KMS-11 (cell line): ENCODE measurements at regions not wholly inside any gene's neighbourhood (a gene's known extent, or its start where the extent isn't known, plus 50 kb on each side); places are given as distances from the start of the nearest gene placed in this dataset.
A peak's percentile ranks its signal among the peaks of the same experiment; 100 is the strongest.

Source experiments
- H2AFZ ChIP-seq: fragments of 200-600 bp; sonication (generic); 2 replicates; pipeline ENCODE4 v1.6.1; 2016; ENCODE audit warnings: antibody characterized with exemption, mixed run types, low read depth
- H3K27ac ChIP-seq: fragments of 200-600 bp; sonication (generic); 2 replicates; pipeline ENCODE4 v1.6.1; 2016; ENCODE audit warnings: mild to moderate bottlenecking, mixed run types
- H3K27me3 ChIP-seq: fragments of 200-600 bp; sonication (generic); 2 replicates; pipeline ENCODE4 v1.6.1; 2017; ENCODE audit warnings: mild to moderate bottlenecking, low read depth, mixed run types, moderate library complexity; ENCODE audit not compliant: insufficient read depth
- H3K36me3 ChIP-seq: fragments of 200-600 bp; sonication (generic); 2 replicates; pipeline ENCODE4 v1.6.1; 2017; ENCODE audit warnings: mild to moderate bottlenecking, mixed run types; ENCODE audit not compliant: insufficient read depth
- H3K4me1 ChIP-seq: fragments of 200-600 bp; sonication (generic); 2 replicates; pipeline ENCODE4 v1.6.1; 2016; ENCODE audit warnings: mild to moderate bottlenecking, low read depth, mixed run types; ENCODE audit not compliant: poor library complexity, severe bottlenecking
- H3K4me2 ChIP-seq: fragments of 200-600 bp; sonication (generic); 2 replicates; pipeline ENCODE4 v1.7.0; 2016; ENCODE audit warnings: mild to moderate bottlenecking, mixed run types
- H3K4me3 ChIP-seq: fragments of 200-600 bp; sonication (generic); IDR thresholded peaks from 2 replicates; pipeline ENCODE4 v1.6.1; 2017; ENCODE audit warnings: low read depth, low read length, mixed read lengths; ENCODE audit not compliant: insufficient read depth
- H3K79me2 ChIP-seq: fragments of 200-600 bp; sonication (generic); 2 replicates; pipeline ENCODE4 v1.6.1; 2016; ENCODE audit warnings: low read depth, mixed run types; ENCODE audit not compliant: insufficient read depth
- H3K9ac ChIP-seq: fragments of 200-600 bp; sonication (generic); 2 replicates; pipeline ENCODE4 v1.6.1; 2016; ENCODE audit warnings: mild to moderate bottlenecking, mixed run types
- H4K20me1 ChIP-seq: fragments of 200-600 bp; sonication (generic); 2 replicates; pipeline ENCODE4 v1.6.1; 2016; ENCODE audit warnings: mild to moderate bottlenecking, mixed run types; ENCODE audit not compliant: insufficient read depth
- TF ChIP-seq, protein P1 (sequence below): fragments of 200-600 bp; sonication (generic); conservative IDR thresholded peaks from 2 replicates; pipeline ENCODE4 v1.6.1; 2017; ENCODE audit warnings: low read depth, mild to moderate bottlenecking, antibody characterized with exemption, low read length, moderate library complexity, mixed read lengths

DNA sequence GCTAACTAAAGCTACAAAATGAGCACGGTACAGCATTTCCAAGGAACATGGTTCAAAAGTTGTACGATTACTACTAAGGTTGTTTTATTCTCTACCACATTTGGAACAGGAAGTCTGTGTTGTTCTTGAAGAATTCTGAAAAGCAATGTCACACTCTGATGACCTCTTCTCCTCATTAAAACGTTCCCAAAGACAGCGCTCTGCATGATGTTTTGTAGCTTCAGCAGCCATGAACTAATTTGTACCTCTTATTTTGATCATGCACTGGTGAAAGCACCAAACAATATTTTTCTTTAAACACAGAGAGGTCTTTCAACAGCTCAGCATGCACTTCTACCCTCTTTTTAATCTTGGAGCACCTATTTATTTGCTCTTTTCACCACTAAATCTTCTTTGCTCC, 75.0 kb upstream of the TES start:
- Histone ChIP-seq H2AFZ (no peak overlapping the region), H3K4me1 (no peaks in the 10 kb centered on the region), H3K4me2 (no peak overlapping the region), H3K27me3 (no peaks in the 10 kb centered on the region), H4K20me1 (no peaks in the 10 kb centered on the region), H3K36me3 (no peaks in the 10 kb centered on the region), H3K9ac (no peak overlapping the region), H3K27ac (no peak overlapping the region), H3K79me2 (no peaks in the 10 kb centered on the region), H3K4me3 (no peak overlapping the region)
- TF ChIP-seq, protein P1, sequence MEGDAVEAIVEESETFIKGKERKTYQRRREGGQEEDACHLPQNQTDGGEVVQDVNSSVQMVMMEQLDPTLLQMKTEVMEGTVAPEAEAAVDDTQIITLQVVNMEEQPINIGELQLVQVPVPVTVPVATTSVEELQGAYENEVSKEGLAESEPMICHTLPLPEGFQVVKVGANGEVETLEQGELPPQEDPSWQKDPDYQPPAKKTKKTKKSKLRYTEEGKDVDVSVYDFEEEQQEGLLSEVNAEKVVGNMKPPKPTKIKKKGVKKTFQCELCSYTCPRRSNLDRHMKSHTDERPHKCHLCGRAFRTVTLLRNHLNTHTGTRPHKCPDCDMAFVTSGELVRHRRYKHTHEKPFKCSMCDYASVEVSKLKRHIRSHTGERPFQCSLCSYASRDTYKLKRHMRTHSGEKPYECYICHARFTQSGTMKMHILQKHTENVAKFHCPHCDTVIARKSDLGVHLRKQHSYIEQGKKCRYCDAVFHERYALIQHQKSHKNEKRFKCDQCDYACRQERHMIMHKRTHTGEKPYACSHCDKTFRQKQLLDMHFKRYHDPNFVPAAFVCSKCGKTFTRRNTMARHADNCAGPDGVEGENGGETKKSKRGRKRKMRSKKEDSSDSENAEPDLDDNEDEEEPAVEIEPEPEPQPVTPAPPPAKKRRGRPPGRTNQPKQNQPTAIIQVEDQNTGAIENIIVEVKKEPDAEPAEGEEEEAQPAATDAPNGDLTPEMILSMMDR: no peak

DNA sequence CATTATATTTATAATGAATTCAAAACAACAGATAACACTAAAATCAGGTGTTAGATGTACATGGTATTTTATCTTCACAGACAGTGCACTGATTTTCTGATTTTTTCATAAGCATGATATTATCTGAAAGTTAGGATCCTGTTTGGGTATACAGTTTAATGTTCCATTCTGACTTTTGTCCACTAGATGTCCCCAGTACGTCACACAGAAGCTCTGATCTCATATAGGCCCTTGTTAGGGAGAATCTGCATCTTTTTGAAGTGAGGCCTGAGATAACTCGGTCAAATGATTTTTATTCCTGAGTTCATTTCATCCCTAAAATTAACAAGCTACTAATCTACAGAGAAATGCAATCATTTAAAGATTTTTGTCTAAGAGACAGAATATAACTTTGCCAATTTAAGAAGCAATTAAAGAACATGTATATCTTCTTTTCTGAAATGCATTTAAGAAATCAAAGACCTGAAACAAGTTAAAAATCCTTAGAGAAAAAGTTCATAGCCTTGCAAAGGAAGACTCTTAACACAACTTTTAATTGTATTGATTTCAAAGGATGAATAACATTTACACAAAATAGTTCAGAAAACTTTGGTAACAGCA, 72.0 kb upstream of the TES start:
- H3K79me2 ChIP-seq: no peaks in the 10 kb centered on the region
- TF ChIP-seq, protein P1: peak; percentile 91
- H3K36me3 ChIP-seq: no peaks in the 10 kb centered on the region
- no peaks in the 10 kb centered on the region for H3K27me3 ChIP-seq
- H3K4me2 ChIP-seq: no peak overlapping the region
- no peaks in the 10 kb centered on the region for H4K20me1 ChIP-seq
- no peak overlapping the region for H3K4me3 ChIP-seq
- no peak overlapping the region for H3K27ac ChIP-seq
- H3K9ac ChIP-seq: no peak overlapping the region
- H2AFZ ChIP-seq: peak overlapping the region; percentile 11; the same call in 1 of the 2 replicates
- H3K4me1 ChIP-seq: no peaks in the 10 kb centered on the region

DNA sequence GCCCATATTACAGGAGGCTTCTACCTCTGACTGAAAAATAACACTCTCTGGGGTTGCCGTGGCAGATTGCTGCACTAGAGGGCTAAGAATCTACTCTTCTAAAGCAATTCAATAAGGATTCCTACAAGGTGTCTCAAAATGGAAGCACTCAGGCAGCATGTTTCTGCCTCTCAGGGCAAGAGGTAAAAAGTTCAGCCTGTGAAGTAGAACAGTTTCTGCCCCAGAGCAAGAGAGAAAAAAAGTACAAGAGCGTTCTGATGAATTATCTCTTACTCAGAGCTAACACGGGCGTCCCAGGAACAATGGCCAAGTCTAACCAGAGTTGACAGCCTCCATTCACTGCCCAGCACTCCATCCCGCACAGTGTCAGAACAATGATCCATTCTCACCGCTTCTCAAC, 71.3 kb upstream of the TES start:
- H3K4me2 ChIP-seq: no peak overlapping the region
- TF ChIP-seq, protein P1: no peak
- no peaks in the 10 kb centered on the region for H3K4me1 ChIP-seq
- no peak overlapping the region for H3K4me3 ChIP-seq
- no peaks in the 10 kb centered on the region for H3K36me3 ChIP-seq
- peak overlapping the region; percentile 11; the same call in 1 of the 2 replicates for H2AFZ ChIP-seq
- H3K27me3 ChIP-seq: no peaks in the 10 kb centered on the region
- H3K27ac ChIP-seq: no peak overlapping the region
- no peaks in the 10 kb centered on the region for H4K20me1 ChIP-seq
- no peak overlapping the region for H3K9ac ChIP-seq
- H3K79me2 ChIP-seq: no peaks in the 10 kb centered on the region

DNA sequence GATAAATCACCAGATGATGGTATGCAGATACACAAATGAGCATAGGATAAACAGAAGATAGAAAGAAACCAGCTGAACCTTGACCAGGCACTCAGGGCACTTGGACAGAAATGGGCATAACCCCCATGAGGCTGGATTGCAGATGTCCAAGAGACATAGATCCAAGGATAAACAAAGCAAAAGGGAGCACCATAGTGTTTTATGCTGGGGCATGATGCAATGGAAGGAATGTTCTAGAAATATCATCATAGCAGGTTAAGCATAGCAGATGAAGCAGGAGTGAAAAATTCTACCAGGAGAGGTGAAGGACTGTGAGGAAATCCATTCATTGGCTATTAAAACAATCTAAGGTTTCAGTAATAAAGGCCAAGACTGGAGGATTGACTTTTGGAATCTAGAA, 70.5 kb upstream of the TES start:
- no peaks in the 10 kb centered on the region for H3K27me3 ChIP-seq
- TF ChIP-seq, protein P1: no peak
- H3K79me2 ChIP-seq: no peaks in the 10 kb centered on the region
- no peak overlapping the region for H3K4me2 ChIP-seq
- H3K4me3 ChIP-seq: no peak overlapping the region
- no peak overlapping the region for H3K9ac ChIP-seq
- 0 out of 2 replicates have a peak overlapping the region, but pooled peaks have one; percentile 5 for H2AFZ ChIP-seq
- H3K36me3 ChIP-seq: no peaks in the 10 kb centered on the region
- H3K4me1 ChIP-seq: peaks cover 5% of the 10 kb centered on the region
- H4K20me1 ChIP-seq: no peaks in the 10 kb centered on the region
- H3K27ac ChIP-seq: no peak overlapping the region
